ENCODE measurements at regions not wholly inside any gene's neighbourhood (a gene's known extent, or its start where the extent isn't known, plus 50 kb on each side); places are given as distances from the start of the nearest gene placed in this dataset.

GRCh38 chr5:36377192-36377591 is 75.5 kb upstream of the RANBP3L start:
- no peak overlapping the region for H3K4me2 ChIP-seq (ENCODE audit: low read depth, low read length)
- H2AFZ ChIP-seq (ENCODE audit: low read length): no peak overlapping the region

GRCh38 chr5:36378551-36378950 is 76.8 kb upstream of the RANBP3L start:
- Histone ChIP-seq H3K27ac (ENCODE audit: low read length) (no peak overlapping the region), H3K9me3 (replicated peaks; ENCODE audit: insufficient read depth, low read length) (no peaks in the 10 kb centered on the region), H3K4me1 (ENCODE audit: low read length) (no peaks in the 10 kb centered on the region), H3K9ac (ENCODE audit: low read length) (no peak overlapping the region), H4K20me1 (ENCODE audit: insufficient read depth, low read length) (no peaks in the 10 kb centered on the region), H3K79me2 (ENCODE audit: low read length) (no peaks in the 10 kb centered on the region), H3K27me3 (replicated peaks; ENCODE audit: insufficient read depth, low read length) (no peaks in the 10 kb centered on the region), H3K9me2 (replicated peaks; ENCODE audit: insufficient read depth, low read length) (no peaks in the 10 kb centered on the region), H2AFZ (ENCODE audit: low read length) (no peak overlapping the region), H3K4me2 (ENCODE audit: low read depth, low read length) (no peak overlapping the region), H3K4me3 (ENCODE audit: low read length) (no peak overlapping the region), H3F3A (ENCODE audit: insufficient read depth, low read length) (no peaks in the 10 kb centered on the region), H3K36me3 (replicated peaks; ENCODE audit: insufficient read depth, low read length) (no peaks in the 10 kb centered on the region)
- DNase-seq: no peak
- TF ChIP-seq EZH2phosphoT487 (IDR thresholded peaks at IDR 0.05; ENCODE audit: low read length) (no peak), CTCF (IDR thresholded peaks at IDR 0.05; ENCODE audit: low read length) (no peak), EZH2 (optimal IDR thresholded peaks at IDR 0.05; ENCODE audit: low read depth, low read length) (no peak)

More at GRCh38 chr5:36377192-36377591, 75.5 kb upstream of the RANBP3L start:
- Histone ChIP-seq H3K27me3 (replicated peaks; ENCODE audit: insufficient read depth, low read length) (no peaks in the 10 kb centered on the region), H3K9ac (ENCODE audit: low read length) (no peak overlapping the region), H3K36me3 (replicated peaks; ENCODE audit: insufficient read depth, low read length) (no peaks in the 10 kb centered on the region), H4K20me1 (ENCODE audit: insufficient read depth, low read length) (no peaks in the 10 kb centered on the region), H3K9me2 (replicated peaks; ENCODE audit: insufficient read depth, low read length) (no peaks in the 10 kb centered on the region), H3F3A (ENCODE audit: insufficient read depth, low read length) (no peaks in the 10 kb centered on the region), H3K79me2 (ENCODE audit: low read length) (no peaks in the 10 kb centered on the region), H3K4me3 (ENCODE audit: low read length) (no peak overlapping the region), H3K4me1 (ENCODE audit: low read length) (no peaks in the 10 kb centered on the region), H3K27ac (ENCODE audit: low read length) (no peak overlapping the region), H3K9me3 (replicated peaks; ENCODE audit: insufficient read depth, low read length) (no peaks in the 10 kb centered on the region)
- no peak for DNase-seq
- TF ChIP-seq CTCF (IDR thresholded peaks at IDR 0.05; ENCODE audit: low read length) (no peak), EZH2 (optimal IDR thresholded peaks at IDR 0.05; ENCODE audit: low read depth, low read length) (no peak), EZH2phosphoT487 (IDR thresholded peaks at IDR 0.05; ENCODE audit: low read length) (no peak)

- H3K4me3 ChIP-seq (ENCODE audit: low read length): no peak overlapping the region
- H4K20me1 ChIP-seq (ENCODE audit: insufficient read depth, low read length): no peaks in the 10 kb centered on the region
- H3F3A ChIP-seq (ENCODE audit: insufficient read depth, low read length): no peaks in the 10 kb centered on the region
- H3K4me2 ChIP-seq (ENCODE audit: low read depth, low read length): no peak overlapping the region
- no peak overlapping the region for H2AFZ ChIP-seq (ENCODE audit: low read length)
- H3K9me3 ChIP-seq (replicated peaks; ENCODE audit: insufficient read depth, low read length): no peaks in the 10 kb centered on the region
- no peaks in the 10 kb centered on the region for H3K9me2 ChIP-seq (replicated peaks; ENCODE audit: insufficient read depth, low read length)
- H3K27ac ChIP-seq (ENCODE audit: low read length): no peak overlapping the region
- H3K27me3 ChIP-seq (replicated peaks; ENCODE audit: insufficient read depth, low read length): no peaks in the 10 kb centered on the region
- H3K4me1 ChIP-seq (ENCODE audit: low read length): no peaks in the 10 kb centered on the region
- no peak overlapping the region for H3K9ac ChIP-seq (ENCODE audit: low read length)
- H3K79me2 ChIP-seq (ENCODE audit: low read length): no peaks in the 10 kb centered on the region
- TF ChIP-seq CTCF (IDR thresholded peaks at IDR 0.05; ENCODE audit: low read length) (no peak), EZH2phosphoT487 (IDR thresholded peaks at IDR 0.05; ENCODE audit: low read length) (no peak), EZH2 (optimal IDR thresholded peaks at IDR 0.05; ENCODE audit: low read depth, low read length) (no peak)
- no peak for DNase-seq
- no peaks in the 10 kb centered on the region for H3K36me3 ChIP-seq (replicated peaks; ENCODE audit: insufficient read depth, low read length)
Observed at GRCh38 chr5:36382890-36383289, 81.2 kb upstream of the RANBP3L start.
